Lung (tissue), 11 donors: ENCODE measurements at regions not wholly inside any gene's neighbourhood (a gene's known extent, or its start where the extent isn't known, plus 50 kb on each side); places are given as distances from the start of the nearest gene placed in this dataset.
A peak's percentile ranks its signal among the peaks of the same experiment; 100 is the strongest.

ENCODE experiments used
- ATAC-seq: fragments of 200-7000 bp; cut with Tn5 transposase; one replicate; pipeline ENCODE4 v1.9.1; 2020; ENCODE audit warnings: moderate number of reproducible peaks; ENCODE audit not compliant: insufficient read depth, low FRiP score
- DNase-seq, 3 donors: peaks; one replicate each; pipeline ENCODE4 v3.0.0-alpha.2; 2013 to 2017
- H3K27ac ChIP-seq, 2 donors: one replicate each; pipeline ENCODE4 v1.5.1; 2013; ENCODE audit warnings: mild to moderate bottlenecking in 2 of 2, moderate library complexity in 2 of 2, control low read depth in 1 of 2, inconsistent platforms in 1 of 2, low read depth in 1 of 2, low read length in 1 of 2
- H3K27me3 ChIP-seq, 3 donors: one replicate each; pipeline ENCODE4 v1.5.1; 2013; ENCODE audit warnings: low read length in 2 of 3; ENCODE audit not compliant: control insufficient read depth in 3 of 3, insufficient read depth in 3 of 3
- H3K36me3 ChIP-seq, 4 donors: one replicate each; pipeline ENCODE4 v1.5.1; 2013; ENCODE audit warnings: low read length in 4 of 4, mild to moderate bottlenecking in 1 of 4, moderate library complexity in 1 of 4; ENCODE audit not compliant: control insufficient read depth in 4 of 4, insufficient read depth in 4 of 4
- H3K4me1 ChIP-seq, 5 donors: one replicate each; pipeline ENCODE4 v1.5.1; 2013; ENCODE audit warnings: low read length in 5 of 5, mild to moderate bottlenecking in 2 of 5, moderate library complexity in 1 of 5; ENCODE audit not compliant: control insufficient read depth in 5 of 5, insufficient read depth in 5 of 5
- H3K4me3 ChIP-seq: one replicate; pipeline ENCODE4 v1.5.1; 2013; ENCODE audit warnings: mild to moderate bottlenecking, control low read depth, moderate library complexity
- H3K9ac ChIP-seq, 2 donors: one replicate each; pipeline ENCODE4 v1.5.1; 2013; ENCODE audit warnings: low read length in 2 of 2, control low read depth in 1 of 2; ENCODE audit not compliant: insufficient read depth in 1 of 2
- H3K9me3 ChIP-seq, 4 donors: one replicate each; pipeline ENCODE4 v1.5.1; 2013; ENCODE audit warnings: low read length in 3 of 4, mild to moderate bottlenecking in 1 of 4, moderate library complexity in 1 of 4; ENCODE audit not compliant: control insufficient read depth in 4 of 4, insufficient read depth in 3 of 4
- CTCF ChIP-seq: IDR thresholded peaks from 2 replicates; pipeline ENCODE4 v1.5.1; 2012; ENCODE audit warnings: mild to moderate bottlenecking; ENCODE audit errors: control extremely low read depth, extremely low read depth
- WGBS, 2 donors: extraction: QIAGEN DNeasy Blood & Tissue Kit; methylation state at CpG; one replicate each; pipeline ENCODE4 v1.1.7; 2013; 5-methylcytosine and 5-hydroxymethylcytosine counted together
- donor health status: control.
- donor health status: control.
- donor health status: Bipolar disorder and iron deficiency.
- donor health status: healthy.
- donor health status: DM: yes; HTN: yes; CAD: no.

DNA sequence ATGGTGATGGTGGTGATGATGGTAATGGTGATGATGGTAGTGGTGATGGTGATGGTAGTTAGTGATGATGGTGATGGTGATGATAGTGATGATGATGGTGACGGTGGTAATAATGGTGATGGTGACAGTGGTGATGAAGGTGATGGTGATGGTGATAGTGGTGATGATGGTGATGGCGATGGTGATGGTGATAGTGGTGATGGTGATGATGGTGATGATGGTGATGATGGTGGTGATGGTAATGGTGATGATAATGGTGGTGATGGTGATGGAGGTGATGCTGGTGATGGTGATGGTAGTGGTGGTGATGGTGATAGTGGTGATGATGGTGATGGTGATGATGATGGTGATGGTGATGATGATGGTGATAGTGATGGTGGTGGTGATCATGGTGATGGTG, 148.7 kb upstream of the TNRC6C start:
- ATAC-seq (no peak), DNase-seq (no peak)
- H3K9me3 ChIP-seq, result no peaks in the 10 kb centered on the region
- no peak for TF ChIP-seq CTCF
- no peak overlapping the region for H3K9ac ChIP-seq
- H3K36me3 ChIP-seq, result no peaks in the 10 kb centered on the region
- H3K27me3 ChIP-seq, result no peaks in the 10 kb centered on the region
- peaks cover 0 to 18% (median 0%) of the 10 kb centered on the region in 5 donors for H3K4me1 ChIP-seq
- H3K27ac ChIP-seq, result no peak overlapping the region
- WGBS, 2 donors, result 98% methylated on average over 2 of the region's 2 CpGs
- H3K4me3 ChIP-seq, result no peak overlapping the region

DNA sequence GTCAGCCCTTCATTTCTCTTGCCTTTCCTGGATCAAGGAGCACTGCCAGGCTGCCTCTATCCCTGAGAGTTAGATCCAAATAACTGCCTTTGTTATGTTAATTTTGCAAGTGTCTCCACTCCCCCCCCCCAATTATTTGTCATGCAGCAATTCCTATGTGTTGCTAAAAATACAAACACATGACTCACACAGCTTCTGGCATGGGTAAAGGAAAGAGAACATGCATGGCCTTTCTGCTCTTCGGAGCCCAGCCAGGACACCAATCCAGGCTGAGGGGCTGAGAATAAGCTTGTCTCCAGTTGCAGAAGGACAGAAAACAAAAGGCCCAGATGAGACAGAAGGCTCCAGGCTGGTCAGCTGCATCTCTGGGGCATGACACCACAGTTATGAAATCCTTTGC, 148.0 kb upstream of the TNRC6C start:
- no peak overlapping the region for H3K9ac ChIP-seq
- H3K27me3 ChIP-seq, result no peaks in the 10 kb centered on the region
- H3K4me1 ChIP-seq, result peaks cover 0 to 18% (median 0%) of the 10 kb centered on the region in 5 donors
- no peak overlapping the region for H3K4me3 ChIP-seq
- H3K36me3 ChIP-seq, result no peaks in the 10 kb centered on the region
- TF ChIP-seq CTCF, result no peak
- H3K9me3 ChIP-seq, result no peaks in the 10 kb centered on the region
- no peak for ATAC-seq
- DNase-seq, result peak in 2 of 3 donors; percentile 40 to 45
- 52 to 55% methylated on average over 1 of the region's 1 CpG for WGBS, 2 donors
- peak overlapping the region in 1 of 2 donors; percentile 76 for H3K27ac ChIP-seq

- peak overlapping the region in 1 of 2 donors; percentile 76 for H3K27ac ChIP-seq
- peak in 2 of 3 donors; percentile 35 to 45 for DNase-seq
These were observed 147.0 kb upstream of the TNRC6C start for GRCh38 chr17:77811521-77811920.

More at GRCh38 chr17:77811521-77811920, 147.0 kb upstream of the TNRC6C start:
- H3K27me3 ChIP-seq, result no peaks in the 10 kb centered on the region
- H3K36me3 ChIP-seq, result no peaks in the 10 kb centered on the region
- peak; percentile 55 for ATAC-seq
- no peaks in the 10 kb centered on the region for H3K9me3 ChIP-seq
- H3K4me1 ChIP-seq, result peaks cover 0 to 18% (median 0%) of the 10 kb centered on the region in 5 donors
- no peak for TF ChIP-seq CTCF
- 61 to 86% methylated on average over 6 of the region's 6 CpGs for WGBS, 2 donors
- no peak overlapping the region for H3K4me3 ChIP-seq
- H3K9ac ChIP-seq, result no peak overlapping the region
